ENCODE measurements at regions not wholly inside any gene's neighbourhood (a gene's known extent, or its start where the extent isn't known, plus 50 kb on each side); places are given as distances from the start of the nearest gene placed in this dataset.

DNA sequence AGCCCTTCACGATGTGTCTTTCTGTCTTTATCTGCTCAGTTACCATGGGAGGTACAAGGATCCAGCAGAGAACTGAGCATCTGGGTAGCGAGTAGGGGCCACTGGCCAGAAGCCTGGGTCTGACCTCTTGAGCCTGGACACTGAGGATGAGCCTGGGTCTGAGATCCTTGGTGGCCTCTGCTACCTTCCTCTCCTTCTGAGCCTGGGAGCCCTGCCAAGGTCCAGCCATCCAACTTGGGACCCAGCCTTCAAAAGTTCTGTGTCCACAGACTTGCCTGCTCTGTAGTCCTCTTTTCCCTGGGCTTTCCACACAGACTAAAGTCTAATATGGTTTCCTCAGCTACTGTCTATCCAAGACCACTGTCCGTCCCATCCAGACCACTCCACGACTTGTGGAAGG, 60.2 kb upstream of the NAA20 start:
- no peak for TF ChIP-seq EZH2 (IDR thresholded peaks at IDR 0.05; ENCODE audit: borderline replicate concordance, insufficient read depth, low read depth, low read length, poor library complexity, severe bottlenecking)
- TF ChIP-seq, protein P1, sequence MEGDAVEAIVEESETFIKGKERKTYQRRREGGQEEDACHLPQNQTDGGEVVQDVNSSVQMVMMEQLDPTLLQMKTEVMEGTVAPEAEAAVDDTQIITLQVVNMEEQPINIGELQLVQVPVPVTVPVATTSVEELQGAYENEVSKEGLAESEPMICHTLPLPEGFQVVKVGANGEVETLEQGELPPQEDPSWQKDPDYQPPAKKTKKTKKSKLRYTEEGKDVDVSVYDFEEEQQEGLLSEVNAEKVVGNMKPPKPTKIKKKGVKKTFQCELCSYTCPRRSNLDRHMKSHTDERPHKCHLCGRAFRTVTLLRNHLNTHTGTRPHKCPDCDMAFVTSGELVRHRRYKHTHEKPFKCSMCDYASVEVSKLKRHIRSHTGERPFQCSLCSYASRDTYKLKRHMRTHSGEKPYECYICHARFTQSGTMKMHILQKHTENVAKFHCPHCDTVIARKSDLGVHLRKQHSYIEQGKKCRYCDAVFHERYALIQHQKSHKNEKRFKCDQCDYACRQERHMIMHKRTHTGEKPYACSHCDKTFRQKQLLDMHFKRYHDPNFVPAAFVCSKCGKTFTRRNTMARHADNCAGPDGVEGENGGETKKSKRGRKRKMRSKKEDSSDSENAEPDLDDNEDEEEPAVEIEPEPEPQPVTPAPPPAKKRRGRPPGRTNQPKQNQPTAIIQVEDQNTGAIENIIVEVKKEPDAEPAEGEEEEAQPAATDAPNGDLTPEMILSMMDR (IDR thresholded peaks at IDR 0.05): no peak
